Adrenal gland (tissue), 5 donors: ENCODE measurements at regions not wholly inside any gene's neighbourhood (a gene's known extent, or its start where the extent isn't known, plus 50 kb on each side); places are given as distances from the start of the nearest gene placed in this dataset.

ENCODE experiments used
- CTCF ChIP-seq, 6 experiments: fragments of 450-650 bp in 4 of 6; fragments of 200-600 bp in 2 of 6; sonication (generic) in 1 of 6; IDR thresholded peaks; 1 replicate in 5 of 6; 2 replicates in 1 of 6; pipeline versions ENCODE4 v1.5.1 to v1.8.0; 2016 to 2021; ENCODE audit warnings: antibody characterized with exemption in 6 of 6, mild to moderate bottlenecking in 2 of 6, moderate library complexity in 1 of 6
- POLR2A ChIP-seq, 2 donors: fragments of 450-650 bp; IDR thresholded peaks; one replicate each; pipeline ENCODE4 v1.6.1; 2017; ENCODE audit warnings: antibody characterized with exemption in 2 of 2, mild to moderate bottlenecking in 2 of 2, moderate library complexity in 1 of 2
- donor health status: DM: no; HTN: no; CAD: no.

- TF ChIP-seq CTCF (IDR thresholded peaks at IDR 0.05) (no peak), POLR2A (IDR thresholded peaks at IDR 0.05) (no peak)
Observed at GRCh38 chr3:30443756-30444673, 162.4 kb upstream of the TGFBR2 start.
